HepG2 (cell line): ENCODE measurements at regions not wholly inside any gene's neighbourhood (a gene's known extent, or its start where the extent isn't known, plus 50 kb on each side); places are given as distances from the start of the nearest gene placed in this dataset.
A peak's percentile ranks its signal among the peaks of the same experiment; 100 is the strongest.

Experiments used
- GLI4 ChIP-seq: sonication (generic); formaldehyde crosslinking; IDR thresholded peaks from 2 replicates; pipeline ENCODE4 v1.5.1; 2020; ENCODE audit warnings: missing genetic modification reagents, mild to moderate bottlenecking, moderate library complexity, borderline replicate concordance
- IRF9 ChIP-seq: sonication (generic); formaldehyde crosslinking; IDR thresholded peaks from 2 replicates; pipeline ENCODE4 v1.8.0; 2022; ENCODE audit warnings: missing genetic modification reagents, mild to moderate bottlenecking, borderline replicate concordance
- NPAS2 ChIP-seq: sonication (generic); formaldehyde crosslinking; IDR thresholded peaks from 2 replicates; pipeline ENCODE4 v1.8.0; 2022; ENCODE audit warnings: mild to moderate bottlenecking, missing genetic modification reagents, borderline replicate concordance
- NR2F6 ChIP-seq, 2 experiments: IDR thresholded peaks; 2 replicates each; pipeline ENCODE4 v1.6.1; 2016; ENCODE audit warnings: antibody characterized with exemption in 1 of 2, mild to moderate bottlenecking in 1 of 2
- PTBP1 ChIP-seq: fragments of 200-400 bp; formaldehyde crosslinking; IDR thresholded peaks from 2 replicates; pipeline ENCODE4 v1.6.1; 2018; ENCODE audit warnings: low read length, low read depth; ENCODE audit not compliant: poor library complexity, severe bottlenecking
- RXRA ChIP-seq: sonication (generic); formaldehyde crosslinking; IDR thresholded peaks from 2 replicates; pipeline ENCODE4 v1.5.1; 2020; ENCODE audit warnings: missing genetic modification reagents
- SRF ChIP-seq: IDR thresholded peaks from 2 replicates; pipeline ENCODE4 v1.6.1; 2011; ENCODE audit warnings: mild to moderate bottlenecking, low read depth, low read length, moderate library complexity
- TCF7 ChIP-seq: sonication (generic); IDR thresholded peaks from 2 replicates; pipeline ENCODE4 v1.6.1; 2016; ENCODE audit warnings: antibody characterized with exemption, low read depth
- ZBTB40 ChIP-seq, 2 experiments: fragments of 450-650 bp in 1 of 2; sonication (generic) in 1 of 2; formaldehyde crosslinking in 1 of 2; IDR thresholded peaks; 2 replicates each; pipeline versions ENCODE4 v1.6.1 to v1.8.0; 2016 to 2022; ENCODE audit warnings: antibody characterized with exemption in 1 of 2, mild to moderate bottlenecking in 1 of 2, missing genetic modification reagents in 1 of 2
- ZNF782 ChIP-seq: sonication (generic); formaldehyde crosslinking; IDR thresholded peaks from 2 replicates; pipeline ENCODE4 v1.4.0; 2020; ENCODE audit warnings: missing genetic modification reagents, mild to moderate bottlenecking, borderline replicate concordance
- ZXDC ChIP-seq: sonication (generic); formaldehyde crosslinking; IDR thresholded peaks from 2 replicates; pipeline ENCODE4 v1.5.0; 2020; ENCODE audit warnings: mild to moderate bottlenecking, missing genetic modification reagents

- TF ChIP-seq ZBTB40 (IDR thresholded peaks at IDR 0.05) = peak; percentile 95
- TF ChIP-seq ZBTB40 (CRISPR knock-in tag; IDR thresholded peaks at IDR 0.05) = peak; percentile 99
- TF ChIP-seq NR2F6 (IDR thresholded peaks at IDR 0.05) = peak; percentile 50; the same call in 1 of the 2 replicates
- TF ChIP-seq NR2F6 (CRISPR knock-in tag; IDR thresholded peaks at IDR 0.05) = no peak
- no peak for TF ChIP-seq ZXDC (CRISPR knock-in tag)
- no peak for TF ChIP-seq IRF9 (CRISPR knock-in tag)
- TF ChIP-seq TCF7 = peak; percentile 38; the same call in 1 of the 2 replicates
- no peak for TF ChIP-seq GLI4 (CRISPR knock-in tag)
- no peak for TF ChIP-seq ZNF782
- no peak for TF ChIP-seq NPAS2 (CRISPR knock-in tag)
- TF ChIP-seq PTBP1 = no peak
- no peak for TF ChIP-seq RXRA
- no peak for TF ChIP-seq SRF
Measured at GRCh38 chr3:59338934-59339333, 289.1 kb upstream of the CFAP20DC start (continued).
